Activated CD4-positive, alpha-beta T cell treated with anti-CD3 and anti-CD28 coated beads for 24 hours (primary cell): ENCODE measurements at regions not wholly inside any gene's neighbourhood (a gene's known extent, or its start where the extent isn't known, plus 50 kb on each side); places are given as distances from the start of the nearest gene placed in this dataset.
A peak's percentile ranks its signal among the peaks of the same experiment; 100 is the strongest.
"Not testable (repeated sequence)": the region's sequence is repeated elsewhere in the genome, so short reads cannot be mapped to it uniquely, and the experiment has no call there.

ENCODE experiments used
- DNase-seq, 2 donors: peaks; one replicate each; pipeline ENCODE4 v3.0.0-alpha.2; 2020; ENCODE audit warnings: low read depth in 2 of 2

GRCh38 chr2:113551637-113552318, 53.3 kb downstream of the FOXD4L1 start:
- peak in 1 of 2 donors; percentile 15 for DNase-seq

- not testable (repeated sequence) for DNase-seq
These were observed 61.4 kb downstream of the FOXD4L1 start for GRCh38 chr2:113559820-113560219.

GRCh38 chr2:113562662-113563061, 64.2 kb downstream of the FOXD4L1 start:
- DNase-seq = not testable (repeated sequence)

GRCh38 chr2:113566674-113567480, 60.2 kb upstream of the RABL2A start:
- DNase-seq = not testable (repeated sequence)

GRCh38 chr2:113567481-113567849, 59.6 kb upstream of the RABL2A start:
- not testable (repeated sequence) for DNase-seq

GRCh38 chr2:113568231-113568630, 58.8 kb upstream of the RABL2A start:
- DNase-seq = not testable (repeated sequence)

GRCh38 chr2:113570082-113570481, 57.0 kb upstream of the RABL2A start:
- not testable (repeated sequence) for DNase-seq

GRCh38 chr2:113570509-113571009, 56.5 kb upstream of the RABL2A start:
- not testable (repeated sequence) for DNase-seq

GRCh38 chr2:113571482-113572068, 55.5 kb upstream of the RABL2A start:
- not testable (repeated sequence) for DNase-seq

GRCh38 chr2:113575721-113576120, 51.3 kb upstream of the RABL2A start:
- DNase-seq = not testable (repeated sequence)

GRCh38 chr2:113576353-113576752, 50.7 kb upstream of the RABL2A start:
- DNase-seq = not testable (repeated sequence)
